NCI-H2196 (cell line): ENCODE measurements at regions not wholly inside any gene's neighbourhood (a gene's known extent, or its start where the extent isn't known, plus 50 kb on each side); places are given as distances from the start of the nearest gene placed in this dataset.
A peak's percentile ranks its signal among the peaks of the same experiment; 100 is the strongest.
"Not testable (repeated sequence)": the region's sequence is repeated elsewhere in the genome, so short reads cannot be mapped to it uniquely, and the experiment has no call there.

ENCODE experiments used
- DNase-seq: peaks from one replicate; lab custom pipeline; 2025; ENCODE audit not compliant: unreplicated experiment; lab: John Stamatoyannopoulos, UW

DNA sequence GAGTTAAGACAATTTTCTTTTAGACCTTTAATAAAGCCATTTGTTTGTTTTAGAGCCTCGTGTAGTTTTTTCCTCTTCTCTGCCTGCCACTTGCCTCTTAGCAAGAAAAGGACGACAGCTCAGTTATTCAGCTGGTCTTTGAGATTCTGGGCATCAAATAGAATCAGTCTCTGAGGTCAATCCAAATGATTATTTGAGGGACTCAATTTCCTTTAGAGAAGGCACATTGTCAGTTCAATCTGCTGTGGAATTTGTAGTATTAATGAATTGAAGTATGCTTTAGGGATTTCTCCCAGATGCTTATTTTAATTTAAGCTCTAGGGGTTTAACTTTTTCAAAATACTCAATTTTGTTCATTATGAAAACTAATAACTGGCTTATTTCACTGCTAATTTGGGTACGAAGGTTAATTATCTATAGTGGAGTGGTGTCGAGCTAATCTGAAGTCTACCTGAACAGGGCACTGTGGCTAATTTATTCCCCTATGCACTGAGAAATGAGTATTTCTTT, 841.2 kb upstream of the AUTS2 start:
- no peak for DNase-seq

DNA sequence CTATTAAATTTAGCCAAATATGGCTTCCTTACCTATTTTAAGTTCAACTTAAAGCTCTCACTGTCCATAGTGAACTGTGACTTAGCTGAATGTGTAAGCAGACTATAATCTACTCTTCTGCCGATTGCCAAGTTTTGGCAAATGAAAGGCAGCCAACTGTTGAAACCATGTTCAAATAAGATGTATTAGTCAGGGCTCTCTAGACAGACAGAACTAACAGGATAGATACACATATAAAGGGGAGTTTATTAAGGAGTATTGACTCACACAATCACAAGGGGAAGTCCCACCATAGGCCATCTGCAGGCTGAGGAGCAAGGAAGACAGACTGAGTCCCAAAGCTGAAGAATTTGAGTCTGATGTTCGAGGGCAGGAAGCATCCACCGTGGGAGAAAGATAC, 837.7 kb upstream of the AUTS2 start:
- DNase-seq = no peak

DNA sequence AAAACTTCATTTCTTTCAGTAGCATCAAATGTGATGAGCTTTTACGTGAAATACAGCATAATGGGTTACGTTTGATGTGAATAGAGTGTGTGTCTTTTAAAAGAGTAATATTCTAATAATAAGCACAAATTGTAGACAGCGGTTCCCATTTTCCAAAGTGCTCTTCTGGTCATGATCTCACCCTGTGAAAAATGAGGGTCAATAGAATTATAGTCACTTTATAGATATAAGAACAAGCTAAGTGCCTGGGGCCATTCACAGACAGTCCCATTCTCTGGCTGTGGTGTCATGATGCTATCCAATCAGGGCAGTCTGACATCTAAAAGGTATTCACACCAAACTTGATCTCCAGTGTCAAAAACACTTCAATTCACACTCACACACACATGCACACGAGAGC, 830.8 kb upstream of the AUTS2 start:
- DNase-seq = no peak

DNA sequence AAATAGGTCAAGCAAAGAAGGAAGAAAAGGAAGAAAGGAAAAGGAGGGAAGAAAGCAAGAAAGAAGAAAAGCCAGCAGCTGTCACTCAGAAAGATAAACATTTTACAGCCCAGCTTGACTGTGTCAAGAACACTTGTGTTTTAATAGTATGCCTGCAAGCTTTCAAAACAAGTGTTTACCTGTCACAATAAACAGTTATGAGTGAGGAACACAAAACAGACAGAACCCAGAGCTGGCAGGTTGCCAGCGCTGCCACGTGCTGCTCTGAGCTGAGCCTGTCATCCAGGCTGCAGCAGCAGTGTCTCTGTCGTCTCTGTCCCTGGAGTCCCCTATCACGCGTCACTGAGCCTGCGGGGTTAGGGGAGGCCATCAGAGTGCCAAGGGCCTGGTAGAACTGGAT, 827.6 kb upstream of the AUTS2 start:
- peak; percentile 58 for DNase-seq

DNA sequence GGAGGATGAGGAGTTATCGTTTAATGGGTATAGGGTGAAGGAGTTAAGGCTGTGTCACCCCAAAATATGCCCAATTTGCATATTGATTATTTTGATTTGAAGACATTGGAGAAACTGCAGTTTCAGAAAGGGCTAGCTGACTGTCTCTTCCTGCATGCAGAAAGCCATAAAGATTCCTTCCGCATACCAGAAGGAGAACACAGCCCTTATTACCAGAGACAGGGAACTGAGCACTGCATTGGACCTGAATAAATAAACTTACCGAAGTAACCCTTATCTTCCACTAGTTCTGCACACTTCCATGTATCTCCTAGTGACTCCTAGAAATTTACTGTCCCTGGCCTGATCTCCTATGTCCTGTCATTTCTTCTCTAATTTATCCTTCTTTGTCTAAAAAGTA, 821.9 kb upstream of the AUTS2 start:
- DNase-seq = no peak

DNA sequence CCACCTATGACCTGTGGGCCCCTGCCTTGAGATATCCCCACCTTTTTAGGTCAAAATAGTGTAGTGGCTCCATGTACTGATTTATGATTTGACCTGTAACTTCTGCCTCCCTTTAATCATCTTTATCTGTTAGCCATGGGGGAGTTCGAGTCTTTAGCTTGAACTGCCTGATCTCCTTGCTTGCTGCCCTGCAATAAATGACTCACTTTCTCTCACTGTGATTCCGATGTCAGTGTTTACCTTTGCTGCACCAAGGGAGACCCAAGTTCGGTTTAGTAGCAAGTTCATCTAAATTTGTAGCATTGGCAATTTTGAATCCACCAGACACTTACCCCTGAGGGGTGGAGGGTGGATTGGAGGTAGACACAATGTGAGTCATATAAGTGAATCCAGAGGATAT, 814.6 kb upstream of the AUTS2 start:
- no peak for DNase-seq

DNA sequence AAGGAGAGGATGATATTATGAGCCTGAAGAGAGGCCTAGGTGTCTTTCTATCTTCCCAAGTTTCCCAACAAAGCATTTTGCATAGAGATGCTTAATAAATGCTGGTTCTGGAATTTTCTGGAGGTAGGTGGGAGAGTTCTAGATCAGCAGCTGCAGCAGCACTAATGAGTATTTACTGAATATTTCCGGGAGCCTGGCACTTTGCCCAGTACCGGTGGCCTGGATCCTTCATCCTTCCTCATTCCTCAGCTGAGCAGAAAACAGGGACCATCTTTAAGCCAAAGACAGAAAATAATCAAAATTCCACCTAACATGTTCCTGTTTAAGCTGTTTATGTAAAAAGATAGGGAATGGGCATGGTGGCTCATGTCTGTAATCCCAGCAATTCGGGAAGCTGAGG, 813.2 kb upstream of the AUTS2 start:
- DNase-seq = peak; percentile 26

DNA sequence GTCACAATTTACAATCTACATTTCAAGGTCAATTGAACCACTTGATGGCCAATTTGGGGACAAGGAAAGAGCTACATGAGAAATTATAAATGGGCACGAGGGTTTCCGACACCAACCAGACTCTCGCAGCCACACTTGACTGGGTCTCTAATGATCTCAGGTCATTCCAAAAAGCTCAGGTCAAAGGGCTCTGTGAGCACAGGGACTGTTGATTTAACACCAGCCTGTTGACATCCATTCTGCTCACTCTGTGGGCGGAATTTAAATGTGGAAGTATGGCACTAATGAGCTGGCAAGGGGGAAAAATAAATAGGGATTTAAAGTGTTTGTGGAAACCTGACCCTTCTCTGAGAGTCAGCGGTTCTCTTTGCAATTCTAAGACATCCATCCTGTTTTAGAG, 810.7 kb upstream of the AUTS2 start:
- DNase-seq = peak; percentile 23

DNA sequence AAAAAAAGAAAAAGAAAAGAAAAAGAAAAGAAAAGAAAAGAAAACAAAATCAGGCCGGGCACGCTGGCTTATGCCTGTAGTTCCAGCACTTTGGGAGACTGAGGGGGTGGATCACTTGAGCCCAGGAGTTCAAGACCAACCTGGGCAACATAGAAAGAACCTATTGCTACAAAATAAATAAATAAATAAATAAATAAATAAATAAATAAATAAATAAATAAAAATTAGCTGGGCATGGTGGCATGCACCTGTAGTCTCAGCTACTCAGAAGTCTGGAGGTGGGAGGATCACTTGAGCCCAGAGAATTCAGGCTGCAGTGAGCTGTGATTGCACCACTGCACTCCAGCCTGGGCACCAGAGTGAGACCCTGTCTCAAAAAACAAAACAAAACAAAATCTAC, 809.7 kb upstream of the AUTS2 start:
- not testable (repeated sequence) for DNase-seq

DNA sequence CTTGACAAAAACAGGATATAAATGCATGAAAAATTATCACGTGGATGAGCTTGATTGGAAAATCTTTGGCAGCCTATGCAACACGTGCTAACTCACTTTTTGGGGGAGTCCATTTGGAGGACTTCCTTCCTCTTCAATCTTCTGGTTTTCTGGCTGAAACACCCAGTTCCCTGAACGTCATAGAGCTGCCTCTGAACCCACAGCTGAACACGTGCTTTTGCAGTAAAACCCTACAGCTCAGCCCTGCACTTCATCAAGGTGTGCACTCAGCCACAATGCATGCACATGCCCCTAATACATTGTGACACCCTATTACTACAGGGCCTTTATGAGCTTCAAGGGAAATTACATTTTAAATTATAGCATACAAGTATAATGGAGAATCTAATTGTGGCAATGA, 808.7 kb upstream of the AUTS2 start:
- no peak for DNase-seq

DNA sequence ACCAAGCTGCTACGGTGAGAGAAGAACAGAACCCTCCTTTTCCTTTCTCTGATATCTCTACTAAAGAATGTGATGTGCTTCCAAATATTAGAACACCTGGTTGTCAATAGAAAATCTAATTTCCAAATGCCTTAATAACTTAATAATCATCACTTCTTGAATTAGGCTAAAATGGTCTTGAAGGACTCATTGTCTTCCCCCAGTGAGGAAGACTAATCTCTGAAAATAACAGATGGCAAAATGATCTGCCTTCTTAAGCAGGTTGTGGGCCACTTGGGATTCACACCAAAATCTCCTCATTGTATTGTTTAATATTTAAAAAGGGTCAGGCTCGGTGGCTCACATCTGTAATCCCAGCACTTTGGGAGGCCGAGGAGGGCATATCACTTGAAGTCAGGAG, 805.9 kb upstream of the AUTS2 start:
- no peak for DNase-seq

DNA sequence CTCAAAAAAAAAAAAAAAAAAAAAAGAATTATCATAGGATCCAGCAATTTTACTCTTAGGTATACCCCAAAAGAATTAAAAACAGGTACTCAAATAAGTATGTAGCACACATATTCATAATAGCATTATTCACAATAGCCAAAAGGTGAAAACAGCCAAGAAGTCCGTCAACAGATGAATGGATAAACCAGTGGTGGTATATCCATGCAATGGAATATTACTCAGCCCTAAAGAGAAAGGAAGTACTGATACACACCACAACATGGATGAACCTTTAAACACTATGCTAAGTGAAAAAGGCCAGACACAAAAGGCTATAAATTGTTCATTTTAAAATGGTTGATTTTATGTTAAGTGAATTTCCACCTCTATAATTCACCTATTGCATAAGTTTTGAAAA, 804.8 kb upstream of the AUTS2 start:
- DNase-seq = no peak

DNA sequence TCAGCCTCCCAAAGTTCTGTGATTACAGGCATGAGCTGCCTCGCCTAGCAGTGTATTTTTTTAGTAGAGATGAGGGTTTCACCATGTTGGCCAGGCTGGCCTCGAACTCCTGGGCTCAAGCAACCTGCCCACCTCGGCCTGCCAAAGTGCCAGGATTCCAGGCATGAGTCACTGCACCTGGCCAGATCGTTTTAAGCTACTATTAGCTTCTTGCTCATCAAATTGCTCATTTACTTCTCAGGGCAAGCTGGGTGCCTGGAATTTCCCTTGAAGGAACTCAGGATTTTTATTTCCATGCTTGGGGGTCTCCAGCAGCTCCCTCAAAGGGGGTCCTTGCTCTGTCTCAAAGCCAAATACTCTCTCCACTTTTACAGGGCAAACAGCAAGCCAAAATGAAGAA, 798.0 kb upstream of the AUTS2 start:
- no peak for DNase-seq

DNA sequence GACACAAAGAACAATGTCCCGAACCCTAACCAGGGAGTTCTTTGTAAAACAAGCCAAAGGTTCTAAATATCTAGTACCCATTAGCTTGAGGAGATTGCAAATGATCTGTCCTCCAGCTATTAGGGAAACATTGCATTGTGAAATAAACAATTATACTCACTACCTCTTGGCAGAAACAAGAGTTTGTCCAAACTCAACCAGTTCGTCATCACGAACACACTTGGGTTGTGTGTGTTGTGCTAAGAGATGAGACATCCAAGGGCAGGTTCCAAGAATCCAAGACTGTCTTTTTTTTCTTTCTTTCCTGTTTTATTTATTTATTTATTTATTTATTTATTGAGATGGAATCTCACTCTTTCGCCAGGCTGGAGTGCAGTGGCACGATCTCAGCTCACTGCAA, 793.1 kb upstream of the AUTS2 start:
- DNase-seq = no peak

DNA sequence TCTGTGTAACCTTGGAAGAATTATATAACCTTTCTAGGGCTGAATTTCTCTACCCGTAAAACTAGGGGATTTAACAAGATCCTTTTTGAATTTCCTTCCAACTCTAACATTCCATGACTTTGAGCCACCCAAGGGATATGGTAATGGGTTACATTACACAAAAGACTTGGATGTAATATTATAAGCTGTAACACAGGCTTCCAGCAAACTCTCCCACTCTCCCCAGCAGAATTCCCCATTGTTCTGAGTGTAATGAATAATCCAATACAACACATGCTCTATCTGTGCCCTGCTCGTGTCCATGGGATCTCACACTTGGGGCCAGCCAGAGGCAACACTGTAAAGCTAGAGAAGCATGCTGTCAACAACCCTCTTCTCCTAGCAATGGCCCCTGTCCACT, 790.6 kb upstream of the AUTS2 start:
- no peak for DNase-seq

DNA sequence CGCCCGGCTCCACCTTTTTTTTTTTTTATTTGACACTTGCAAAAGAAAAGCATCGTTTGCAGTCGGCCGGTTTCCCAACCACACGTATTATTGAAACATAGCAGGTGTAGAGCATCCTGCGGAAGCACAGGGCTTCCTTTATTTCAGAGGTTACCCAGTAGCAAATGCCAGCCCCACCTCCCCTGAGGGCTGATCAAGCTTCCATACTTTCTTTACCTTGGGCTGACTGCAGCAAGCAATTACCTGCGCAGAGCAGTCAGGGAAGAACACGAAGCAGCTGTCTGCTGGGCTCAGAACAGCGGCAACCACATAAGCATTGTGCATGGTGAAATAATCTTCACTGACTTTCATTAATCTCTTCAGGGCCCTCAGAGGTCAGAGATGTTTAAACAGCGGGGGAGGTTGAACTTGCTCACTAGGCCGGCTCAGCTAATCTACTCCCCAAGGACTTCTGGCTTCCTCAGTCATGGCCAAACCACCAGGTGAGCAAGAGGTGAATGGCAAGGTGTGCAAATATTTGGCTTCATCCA, 784.7 kb upstream of the AUTS2 start:
- peak; percentile 73 for DNase-seq

DNA sequence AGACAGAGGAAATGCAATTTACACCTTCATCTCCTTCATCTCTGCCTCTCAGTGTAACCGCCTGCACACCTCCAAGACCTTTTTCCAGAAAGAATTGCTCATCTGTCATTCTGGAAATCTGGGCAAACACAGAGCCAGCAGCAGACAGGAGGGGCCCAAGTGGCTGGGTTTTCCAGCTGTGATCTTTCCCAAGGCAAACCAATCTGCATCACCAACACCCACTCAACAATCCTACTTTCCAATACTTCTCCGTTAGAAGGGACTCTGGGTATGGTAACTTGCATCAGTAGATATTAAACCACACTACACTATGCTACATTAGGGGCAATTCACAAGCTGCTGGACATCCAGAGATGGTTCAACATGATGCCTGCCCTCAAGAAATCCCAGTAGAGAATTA, 781.8 kb upstream of the AUTS2 start:
- DNase-seq = no peak

DNA sequence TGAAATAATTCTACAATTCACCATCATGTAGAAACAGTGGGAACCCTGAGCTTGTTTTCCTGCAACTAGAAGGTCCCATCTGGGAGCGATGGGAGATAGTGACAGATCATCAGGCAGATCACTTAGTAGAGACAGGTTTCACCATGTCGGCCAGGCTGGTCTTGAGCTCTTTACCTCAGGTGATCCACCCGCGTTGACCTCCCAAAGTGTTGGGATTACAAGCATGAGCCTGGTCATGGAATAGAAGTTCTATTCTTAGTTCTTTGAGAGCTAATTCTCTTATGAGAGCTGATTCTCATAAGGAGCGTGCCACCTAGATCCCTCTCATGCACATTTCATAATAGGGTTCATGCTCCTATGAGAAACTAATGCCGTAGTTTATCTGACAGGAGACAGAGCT, 778.0 kb upstream of the AUTS2 start:
- no peak for DNase-seq

DNA sequence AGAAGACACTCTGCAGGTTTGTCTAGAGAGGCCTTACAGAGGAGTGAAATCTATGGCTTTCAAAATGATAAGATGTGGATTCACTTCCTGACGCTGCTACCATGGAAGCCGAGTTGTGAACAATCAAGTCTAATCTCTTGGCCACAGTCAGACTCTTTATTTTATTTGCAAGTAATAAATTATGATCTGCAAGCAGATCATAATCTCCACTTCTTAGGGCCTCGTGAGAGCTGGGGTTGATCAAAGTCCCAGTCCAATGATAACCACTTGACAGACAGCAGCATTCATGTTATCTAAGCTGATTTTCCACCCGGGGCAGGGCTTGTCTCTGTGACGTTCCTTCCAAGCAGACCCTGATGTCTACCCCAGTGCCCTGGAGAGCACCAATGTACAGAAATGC, 776.4 kb upstream of the AUTS2 start:
- no peak for DNase-seq

DNA sequence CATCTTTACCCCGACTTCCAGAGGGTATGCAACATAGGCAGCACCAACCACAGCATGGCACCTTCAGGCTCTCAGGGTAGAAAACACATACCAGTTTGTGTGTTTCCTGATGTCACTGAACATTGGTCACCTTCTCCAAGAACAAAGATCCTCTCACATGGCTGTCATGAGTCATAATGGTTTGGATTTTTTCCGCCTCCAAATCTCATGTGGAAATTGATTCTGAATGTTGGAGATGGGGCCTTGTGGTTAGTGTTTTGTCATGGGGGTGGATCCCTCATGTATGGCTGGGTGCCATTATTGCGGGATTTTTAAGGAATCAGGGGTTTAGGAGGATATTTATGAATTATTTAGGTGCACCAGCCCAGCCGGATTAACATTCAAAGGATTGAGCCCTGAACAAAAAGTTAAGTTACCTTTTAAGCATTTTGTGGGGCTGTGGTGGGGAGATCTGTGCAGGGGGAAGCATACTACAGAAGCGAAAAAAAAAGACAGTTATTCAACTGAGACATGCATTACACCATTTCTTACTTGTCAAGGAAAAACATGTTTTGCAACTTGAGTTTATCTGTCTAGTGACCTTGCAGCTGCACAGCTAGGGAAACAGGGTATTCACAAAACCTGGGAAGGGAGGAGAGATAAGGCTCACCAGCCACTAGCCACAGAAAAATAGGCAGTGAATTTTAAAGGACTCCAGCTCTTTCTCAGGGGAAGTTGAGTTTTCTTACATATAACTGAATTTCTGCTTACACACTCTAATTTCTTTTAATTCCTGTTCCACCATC, 774.1 kb upstream of the AUTS2 start:
- DNase-seq = no peak

DNA sequence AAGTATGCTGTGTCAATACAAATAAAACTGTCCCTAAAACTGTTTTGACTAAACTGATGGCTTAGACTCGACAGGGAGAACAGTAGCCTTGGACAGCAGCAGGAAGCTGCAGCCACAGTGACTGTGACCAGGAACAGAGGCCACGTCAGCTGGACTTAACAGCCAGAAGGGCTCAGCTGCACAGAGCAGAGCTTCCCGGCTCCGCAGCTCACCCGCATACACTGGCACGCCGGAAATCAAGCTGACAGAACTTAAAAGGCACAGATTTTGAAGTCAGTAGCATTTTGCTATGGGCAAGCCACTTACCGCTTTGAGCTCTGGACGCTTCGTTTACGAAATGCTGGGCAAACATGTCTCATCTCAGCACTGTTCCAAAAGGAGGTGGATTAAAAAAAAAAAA, 769.7 kb upstream of the AUTS2 start:
- no peak for DNase-seq

DNA sequence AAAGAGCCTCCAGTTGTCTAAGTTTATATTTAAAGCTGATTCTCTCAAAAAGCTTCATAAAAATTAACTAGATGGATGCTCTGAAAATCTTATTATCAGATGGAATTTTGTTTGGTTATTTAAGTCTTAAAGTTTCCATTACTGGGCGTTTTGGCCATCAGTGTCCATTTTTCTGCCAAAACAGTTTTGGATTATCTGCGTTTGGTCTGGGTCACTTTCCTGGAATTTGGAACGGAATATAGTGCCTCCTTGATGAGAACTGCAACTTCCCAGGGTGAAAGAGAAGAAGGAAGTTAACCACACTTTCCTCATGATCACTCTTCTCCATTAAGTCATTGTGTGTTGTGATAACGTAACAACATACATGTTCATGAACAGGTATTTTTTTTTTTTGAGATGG, 764.9 kb upstream of the AUTS2 start:
- no peak for DNase-seq

DNA sequence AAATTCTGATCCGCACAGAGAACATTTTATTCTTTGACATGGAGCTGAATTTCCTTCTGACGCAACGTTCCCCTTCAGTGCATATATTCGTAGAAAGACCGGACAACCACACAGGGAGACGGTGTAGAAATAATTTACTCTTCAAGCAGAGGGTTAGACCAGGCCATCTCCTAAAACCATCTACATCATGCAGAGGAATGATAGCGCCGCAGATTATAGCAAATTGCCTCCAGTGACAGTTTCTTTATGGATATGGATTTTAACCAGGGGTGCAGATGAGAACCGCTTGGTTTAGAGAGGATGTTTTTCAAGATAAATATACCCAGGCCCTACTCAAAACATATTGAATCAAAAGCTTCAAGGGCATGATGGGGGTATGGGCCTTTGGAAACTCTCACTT, 759.3 kb upstream of the AUTS2 start:
- no peak for DNase-seq
